ENCODE measurements at regions not wholly inside any gene's neighbourhood (a gene's known extent, or its start where the extent isn't known, plus 50 kb on each side); places are given as distances from the start of the nearest gene placed in this dataset.

DNA sequence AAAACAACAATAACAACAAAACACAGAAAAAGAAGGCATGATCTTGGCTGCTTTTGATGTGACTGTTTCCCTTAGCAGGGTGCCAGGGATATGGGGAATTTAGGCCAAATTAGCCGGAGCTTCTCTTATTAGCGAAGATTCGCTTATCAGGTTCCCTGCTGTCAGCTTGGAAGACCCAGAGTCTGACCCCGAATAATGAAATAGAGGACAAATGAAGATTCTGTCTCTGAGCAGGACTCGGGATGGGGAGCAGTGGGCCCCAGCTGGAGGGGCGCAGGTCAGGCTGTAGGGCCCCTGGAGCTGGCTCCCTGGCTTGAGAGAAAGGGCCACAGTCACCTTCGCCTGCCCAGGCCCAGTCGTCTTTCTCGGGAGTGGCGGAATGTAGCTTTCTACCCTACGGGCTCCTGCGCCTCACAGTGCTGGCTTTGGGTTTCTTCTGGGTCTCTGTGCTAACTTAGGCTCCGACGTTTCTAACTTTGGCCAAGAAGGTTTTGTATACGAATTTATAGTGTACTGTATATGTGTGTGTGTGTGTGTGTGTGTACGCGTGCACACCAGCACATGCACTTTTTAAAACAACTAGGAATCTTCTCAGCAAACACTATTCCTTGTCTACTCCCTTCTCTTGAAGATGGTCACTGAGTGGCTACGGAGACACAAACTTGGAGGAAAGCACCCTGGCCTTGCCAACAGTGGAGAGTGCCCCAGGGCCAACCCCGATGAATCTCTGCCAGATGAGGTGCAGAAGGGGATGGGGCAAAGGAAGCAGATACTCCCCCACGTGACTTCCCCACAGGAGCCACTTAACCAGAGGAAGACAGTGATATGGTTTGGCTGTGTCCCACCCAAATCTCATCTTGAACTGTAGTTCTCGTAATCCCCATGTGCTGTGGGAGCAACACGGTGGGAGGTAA, 195.6 kb upstream of the COPS8 start:
- DNase-seq: no peak

DNA sequence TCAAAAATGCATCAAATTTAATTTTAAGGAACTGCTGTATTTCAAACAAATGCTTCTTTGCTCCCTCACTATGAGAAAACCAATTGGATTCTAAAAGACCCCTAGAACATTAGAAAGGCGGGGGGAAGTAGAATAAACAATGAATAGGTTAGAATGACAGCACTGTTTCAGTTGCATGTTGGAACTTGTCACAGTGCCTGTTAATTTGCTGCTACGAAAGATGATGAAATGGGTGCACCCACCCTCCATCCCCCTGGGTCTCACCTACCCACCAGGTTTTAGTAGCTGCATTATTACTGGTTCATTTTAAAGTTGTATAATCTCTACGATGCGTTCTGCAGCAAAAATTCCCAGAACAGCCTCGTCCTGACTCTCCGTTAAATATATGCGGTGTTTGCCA, 193.0 kb upstream of the COPS8 start:
- no peak for DNase-seq

DNA sequence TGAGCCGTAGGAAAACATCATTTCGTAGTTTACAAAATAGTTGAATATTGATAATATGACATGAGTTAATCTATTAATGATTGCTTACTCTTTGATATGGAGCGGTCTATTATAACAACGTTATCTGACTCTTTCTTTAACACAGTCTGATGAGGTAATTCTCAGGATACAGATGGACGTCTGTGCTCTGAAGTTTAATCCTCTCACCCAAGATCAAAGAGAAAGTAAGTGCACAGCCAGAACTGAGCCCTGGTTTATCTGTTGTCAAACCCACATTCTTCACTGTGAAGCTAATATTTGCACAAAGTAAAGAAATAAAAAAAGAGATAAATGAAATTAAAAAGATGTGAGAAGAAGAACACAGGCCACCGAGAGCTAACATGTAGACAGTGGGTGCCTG, 190.9 kb upstream of the COPS8 start:
- no peak for DNase-seq

DNA sequence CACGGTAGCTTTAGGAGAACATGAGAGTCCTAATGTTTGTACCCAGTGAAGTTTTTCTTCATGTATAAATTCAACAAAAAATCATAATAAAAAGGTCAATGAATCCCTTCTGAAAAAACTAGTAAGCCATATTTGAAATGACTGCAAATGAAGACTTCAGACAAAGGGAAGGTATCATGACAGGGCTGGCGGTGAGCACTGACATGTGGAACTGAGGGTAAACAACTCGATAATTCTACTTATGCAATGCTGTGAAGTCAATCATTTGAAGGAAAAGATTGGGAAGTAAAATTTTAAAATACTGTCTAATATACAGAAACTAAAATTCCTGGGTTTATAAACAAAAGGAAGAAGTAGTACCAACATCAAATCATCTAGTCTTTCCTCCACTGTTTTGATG, 190.2 kb upstream of the COPS8 start:
- no peak for DNase-seq

DNA sequence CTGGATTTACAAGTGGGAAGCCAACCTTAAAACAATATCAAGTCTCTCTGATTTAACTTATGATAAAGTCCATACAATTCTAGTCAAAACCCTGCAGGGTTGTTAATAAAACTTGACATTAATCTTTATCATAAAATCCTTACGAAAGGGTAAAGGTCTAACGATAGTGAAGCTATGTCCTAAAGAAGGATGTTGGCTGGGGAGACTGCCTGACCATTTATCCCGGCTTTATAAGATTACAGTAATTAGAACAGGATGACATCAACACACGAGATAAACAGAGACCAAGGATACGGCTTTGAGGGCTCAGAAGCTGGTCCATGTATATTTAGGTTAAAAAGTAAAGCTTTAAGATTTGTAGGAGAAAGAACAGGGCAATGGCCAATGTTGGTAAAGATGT, 189.0 kb upstream of the COPS8 start:
- DNase-seq: no peak

DNA sequence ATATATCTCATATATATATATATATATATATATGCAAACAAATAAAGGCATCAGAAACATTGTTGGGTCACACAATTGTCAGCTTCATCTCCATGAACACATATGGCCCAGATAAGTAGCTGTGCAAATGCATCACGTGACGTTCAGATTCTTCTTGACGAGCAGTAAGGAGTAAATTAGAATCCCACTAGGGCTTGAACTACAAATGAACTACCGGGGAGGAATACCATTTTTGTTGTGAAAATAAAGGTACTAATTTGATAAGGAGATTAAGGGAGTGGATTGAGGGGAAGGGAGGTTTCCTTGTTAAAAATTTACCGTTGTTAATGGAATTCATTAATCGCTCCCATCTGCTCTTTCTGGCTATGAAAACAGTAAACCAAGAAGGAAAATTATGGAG, 186.5 kb upstream of the COPS8 start:
- no peak for DNase-seq

DNA sequence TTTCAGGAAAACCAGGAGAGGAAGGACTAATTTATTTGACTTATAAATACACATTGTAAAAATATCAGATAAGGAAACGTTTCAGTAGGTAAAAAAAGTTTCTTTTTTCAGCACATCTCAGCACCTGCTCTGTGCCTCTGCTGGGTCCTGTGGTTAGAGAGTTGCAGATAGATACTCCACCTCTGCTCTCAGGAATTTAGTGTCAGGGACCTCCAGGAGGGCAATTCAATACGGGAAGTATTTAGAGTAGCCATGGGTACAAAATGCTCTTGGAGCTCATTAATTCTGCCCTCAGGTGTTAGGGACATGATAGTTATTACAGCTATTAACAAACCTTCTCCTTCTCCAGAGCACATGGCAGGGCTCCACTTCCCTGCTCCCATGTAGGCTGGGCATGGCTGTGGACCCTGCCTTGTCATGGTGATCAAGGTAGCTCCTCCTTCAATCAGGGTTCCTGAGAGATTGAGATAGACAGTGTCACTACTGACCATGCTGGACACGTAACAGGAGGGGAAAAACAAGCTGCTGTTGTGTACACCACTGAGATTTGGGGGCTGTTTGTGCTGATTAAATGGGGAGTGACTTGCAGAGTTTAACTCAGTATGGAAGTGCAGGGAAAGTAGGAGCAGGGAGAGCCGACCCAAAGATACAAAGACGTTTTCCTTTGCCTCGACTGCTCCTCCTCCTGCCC, 185.6 kb upstream of the COPS8 start:
- no peak for DNase-seq

DNA sequence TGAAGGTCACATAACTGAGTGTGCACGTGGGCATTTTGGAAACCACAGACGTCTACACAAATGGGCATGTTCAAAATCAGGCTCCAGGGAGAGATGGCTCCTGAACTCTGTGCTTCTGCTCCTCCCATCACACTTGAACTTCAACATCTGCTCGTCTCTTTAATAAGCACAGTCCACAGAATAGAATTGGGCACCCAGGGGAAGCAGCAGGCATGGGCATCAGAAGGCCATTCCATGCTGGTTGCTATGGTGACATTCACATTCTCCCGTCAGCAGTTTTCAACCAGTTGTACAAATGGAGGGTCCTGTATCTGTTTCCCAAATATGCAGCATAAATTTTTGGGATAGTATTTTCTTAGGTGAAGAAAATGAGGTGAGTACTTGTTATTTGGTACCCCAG, 183.7 kb upstream of the COPS8 start:
- no peak for DNase-seq

DNA sequence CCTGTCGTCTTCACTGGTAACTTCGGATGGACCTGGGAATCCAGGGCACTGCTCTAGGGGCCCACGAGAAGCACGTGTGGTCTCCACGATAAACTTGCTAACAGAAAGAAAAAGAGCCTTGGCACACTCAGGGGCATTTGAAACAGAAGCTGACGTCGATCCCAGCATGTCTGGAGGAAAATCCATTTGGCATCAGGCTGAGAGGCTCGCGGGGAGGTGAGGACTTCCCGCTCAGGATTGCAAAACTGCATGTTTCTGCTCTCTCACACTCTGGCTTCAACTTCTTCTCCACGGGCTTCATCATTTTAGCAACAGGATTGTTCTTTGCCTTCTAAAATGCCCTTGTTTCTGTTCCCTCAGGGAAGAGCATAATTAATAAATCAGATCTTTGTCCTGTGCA, 181.7 kb upstream of the COPS8 start:
- no peak for DNase-seq

DNA sequence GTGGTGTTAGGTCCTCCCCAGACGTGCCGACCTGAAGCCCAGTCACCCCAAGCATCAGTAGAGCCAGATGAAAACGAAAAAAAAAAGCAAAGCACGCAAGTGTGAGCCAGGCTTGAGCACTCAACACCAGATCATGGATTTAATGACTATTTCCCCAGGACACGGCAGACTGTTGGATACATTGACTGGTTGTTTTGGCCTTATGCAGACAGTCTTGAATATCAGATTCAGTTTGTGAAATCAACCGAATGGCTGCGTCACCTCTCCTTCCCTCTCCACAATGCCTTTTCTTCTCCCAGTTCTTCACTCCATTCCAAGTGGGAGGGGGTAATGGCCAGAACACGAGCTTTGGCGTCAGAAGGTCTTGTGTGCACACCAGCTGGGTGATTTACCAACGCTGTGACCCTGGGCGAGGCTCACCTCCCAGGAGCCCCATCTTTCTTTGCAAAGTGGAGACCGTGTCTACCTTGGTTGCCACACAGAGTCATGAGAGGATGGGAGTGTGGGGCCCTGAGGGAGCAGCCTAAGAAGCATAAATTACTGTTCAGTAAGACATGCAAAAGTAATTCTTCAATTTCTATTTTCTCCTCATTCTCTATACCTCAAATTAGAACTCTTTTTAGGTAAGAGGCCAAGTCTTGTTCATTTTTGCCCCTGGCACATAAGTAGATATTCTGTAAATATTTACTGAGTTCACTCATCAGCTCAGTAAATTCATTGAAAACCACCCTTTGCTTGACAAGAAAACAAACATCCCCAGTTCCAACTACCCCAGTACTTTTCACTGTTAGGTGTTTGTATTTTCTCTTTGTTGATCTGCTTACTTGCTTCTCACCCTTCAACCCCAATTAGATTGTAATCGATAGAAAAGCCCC, 181.1 kb upstream of the COPS8 start:
- peak in 5 of 51 donors; percentile 18 to 44 (median 24) for DNase-seq

DNA sequence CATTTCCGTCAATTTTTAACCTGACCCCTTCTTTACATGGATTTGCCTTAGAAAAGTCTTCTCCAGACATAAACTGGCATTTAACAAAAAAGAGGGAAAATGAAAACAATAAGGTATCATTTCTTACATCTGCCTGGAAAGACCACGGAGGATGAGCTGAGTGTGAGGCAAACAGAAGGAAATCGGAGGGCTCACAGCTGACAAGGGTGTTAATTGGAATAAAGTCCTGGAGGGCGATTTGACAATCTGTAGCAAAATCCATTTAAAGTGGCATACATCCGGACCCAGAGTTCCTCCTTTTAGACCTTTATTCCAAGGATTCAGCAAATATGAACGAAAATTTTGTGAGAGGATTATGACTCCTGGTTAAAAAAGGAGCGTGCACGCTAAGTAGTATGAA, 179.7 kb upstream of the COPS8 start:
- DNase-seq: no peak

DNA sequence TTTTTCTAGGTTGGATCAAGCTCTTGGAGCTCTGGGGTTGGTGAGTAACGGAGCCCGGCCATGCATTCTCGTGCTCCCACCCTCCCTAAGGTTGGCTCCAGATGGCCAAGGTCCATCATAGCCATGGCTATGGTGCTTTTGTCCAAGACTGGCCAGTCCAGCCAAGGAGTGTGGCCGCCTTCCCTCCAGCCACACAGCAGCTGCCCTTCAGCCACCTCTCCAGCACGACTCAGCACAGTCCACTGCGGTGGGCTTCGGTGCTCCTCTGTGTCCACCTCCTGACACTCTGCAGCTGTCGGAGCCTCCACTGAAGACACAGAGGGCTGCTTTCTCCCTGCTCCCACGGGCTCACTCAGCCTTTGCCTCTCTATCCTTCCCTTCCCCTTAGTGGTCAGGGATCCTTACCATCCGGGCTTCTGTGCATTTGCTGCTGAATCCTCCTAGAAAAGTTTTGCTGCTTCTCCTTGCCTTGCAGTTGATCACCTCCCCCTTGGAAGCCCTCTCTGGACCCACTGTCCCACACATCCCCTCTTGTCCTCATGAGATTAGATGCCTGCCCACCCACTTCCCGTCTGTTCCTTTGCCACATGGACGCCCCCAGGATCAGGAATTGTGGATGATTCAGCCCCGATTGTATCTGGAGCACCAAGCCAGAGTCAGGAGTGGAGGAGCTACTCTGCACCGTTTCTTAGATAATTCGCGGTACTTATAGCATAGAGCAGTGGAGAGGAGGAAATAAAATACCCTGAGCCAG, 177.1 kb upstream of the COPS8 start:
- peak in 1 of 51 donors; percentile 33 for DNase-seq

DNA sequence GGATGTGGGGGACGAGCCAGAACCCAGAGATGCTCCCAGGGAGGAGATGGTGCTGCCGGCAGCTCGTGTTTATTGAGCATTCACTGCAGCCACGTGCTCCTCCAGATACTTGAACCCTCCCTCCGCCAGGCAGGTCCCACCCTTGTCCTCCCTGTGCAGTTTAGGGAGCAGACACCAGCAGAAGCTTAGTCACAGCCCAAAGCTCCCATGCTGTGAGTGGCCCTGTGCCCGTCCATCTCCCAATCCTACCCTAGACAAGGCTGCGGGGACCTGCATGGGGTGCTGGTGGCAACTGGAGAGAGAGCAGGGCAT, 176.5 kb upstream of the COPS8 start:
- DNase-seq: no peak

DNA sequence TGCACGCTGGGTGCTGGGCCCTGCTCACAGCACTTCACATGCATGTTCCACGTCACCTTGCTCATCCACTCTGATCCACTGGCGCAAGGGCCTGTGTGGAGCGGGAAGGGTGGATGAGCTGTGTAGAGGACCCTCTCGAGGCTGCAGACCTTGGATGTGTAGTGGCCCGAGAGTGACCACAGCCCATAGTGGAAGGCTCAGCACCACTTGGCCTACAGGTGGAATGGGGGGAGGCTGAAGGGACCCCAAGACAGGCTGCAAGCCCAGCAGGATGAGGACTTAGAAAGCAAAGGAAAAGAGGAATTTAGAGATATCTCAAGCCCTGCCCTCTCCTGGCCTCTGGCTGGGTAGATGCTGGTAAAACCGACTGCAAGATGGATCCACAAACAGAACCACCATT, 175.9 kb upstream of the COPS8 start:
- DNase-seq: no peak

DNA sequence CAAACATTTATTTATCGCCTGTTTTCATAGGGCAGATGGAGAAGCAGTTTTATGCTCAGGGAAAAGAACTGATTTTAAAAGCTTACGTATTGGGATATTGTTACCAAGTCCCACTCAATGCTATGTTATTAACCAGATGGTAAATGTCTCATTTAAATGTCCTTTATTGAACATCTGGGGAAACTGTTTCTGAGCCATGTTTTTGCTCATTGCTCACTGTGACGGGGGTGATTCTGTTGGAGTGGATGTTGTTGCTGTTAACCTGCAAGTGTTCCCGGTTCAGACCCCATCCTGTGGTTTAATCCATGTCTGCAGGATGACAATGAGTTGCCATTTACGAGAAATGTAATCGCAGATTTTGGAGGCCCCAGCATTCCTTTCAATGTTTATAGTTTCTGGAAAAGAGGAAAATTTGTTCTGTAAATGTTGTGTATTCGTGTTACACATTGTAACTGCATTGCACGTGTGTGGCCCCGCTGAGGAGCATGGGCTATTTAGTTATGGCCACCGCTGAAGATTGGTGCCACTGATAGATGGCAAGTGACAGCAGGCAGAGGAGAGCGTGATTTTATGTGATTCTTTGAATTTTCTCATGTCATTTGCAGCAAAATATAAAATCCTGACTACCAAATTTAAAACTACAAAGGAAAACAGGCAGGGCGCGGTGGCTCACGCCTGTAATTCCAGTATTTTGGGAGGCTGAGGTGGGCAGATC, 174.8 kb upstream of the COPS8 start:
- DNase-seq: no peak

DNA sequence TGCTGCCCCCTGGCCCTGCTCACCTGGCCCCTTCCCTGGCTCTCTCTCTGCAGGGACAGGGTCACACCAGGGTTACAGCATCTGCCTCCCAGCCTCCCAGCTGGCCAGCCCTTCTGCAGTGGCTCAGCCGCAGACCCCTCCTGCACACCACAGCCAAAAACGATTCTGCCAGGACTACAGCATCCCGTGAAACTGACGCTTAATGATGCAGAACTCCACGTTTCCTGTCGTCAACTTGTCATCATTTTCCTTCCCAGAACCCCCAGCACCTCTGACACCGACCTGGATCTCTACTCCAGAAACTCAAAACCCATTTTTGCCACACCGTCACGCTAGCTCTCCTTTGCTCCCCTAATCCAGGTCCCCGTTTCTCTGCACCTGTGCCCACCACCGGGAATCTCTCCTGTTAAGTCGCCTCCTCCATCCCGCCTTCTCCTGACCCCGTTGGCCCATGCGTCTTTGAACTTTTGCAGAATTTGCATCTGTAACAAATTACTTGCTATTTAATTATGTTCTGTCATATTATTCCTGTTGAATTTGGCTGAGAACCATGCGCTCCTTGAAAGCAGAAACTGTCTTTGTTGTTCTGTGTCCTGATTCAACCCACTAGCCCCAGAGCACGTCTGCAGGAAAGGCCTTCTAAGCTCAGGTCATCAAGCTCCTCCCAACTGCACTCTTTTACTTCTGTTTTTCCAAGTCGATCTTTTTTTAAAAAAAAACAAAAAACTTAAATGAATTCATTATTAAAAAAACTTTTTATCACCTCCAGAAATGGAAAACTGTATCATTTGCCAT, 173.2 kb upstream of the COPS8 start:
- DNase-seq: no peak

DNA sequence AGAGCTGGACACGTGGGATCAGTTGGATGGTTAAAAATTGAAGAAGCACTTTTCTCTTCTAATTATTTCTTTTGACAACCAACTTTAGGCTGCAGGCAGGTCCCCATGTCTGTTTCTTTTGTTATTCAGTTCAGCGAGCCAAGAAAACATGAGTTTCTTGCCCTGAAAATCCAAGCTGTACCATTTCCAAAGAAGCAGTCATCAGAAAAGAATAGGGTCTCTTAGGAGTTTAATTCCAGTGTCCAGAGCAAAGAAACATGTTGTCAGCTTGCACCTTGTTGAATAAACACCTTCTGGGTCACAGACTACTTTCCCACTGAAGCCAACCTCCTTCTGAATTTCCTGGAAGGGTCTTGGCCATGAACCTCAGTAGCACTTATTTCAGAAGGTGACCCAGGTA, 170.5 kb upstream of the COPS8 start:
- no peak for DNase-seq

DNA sequence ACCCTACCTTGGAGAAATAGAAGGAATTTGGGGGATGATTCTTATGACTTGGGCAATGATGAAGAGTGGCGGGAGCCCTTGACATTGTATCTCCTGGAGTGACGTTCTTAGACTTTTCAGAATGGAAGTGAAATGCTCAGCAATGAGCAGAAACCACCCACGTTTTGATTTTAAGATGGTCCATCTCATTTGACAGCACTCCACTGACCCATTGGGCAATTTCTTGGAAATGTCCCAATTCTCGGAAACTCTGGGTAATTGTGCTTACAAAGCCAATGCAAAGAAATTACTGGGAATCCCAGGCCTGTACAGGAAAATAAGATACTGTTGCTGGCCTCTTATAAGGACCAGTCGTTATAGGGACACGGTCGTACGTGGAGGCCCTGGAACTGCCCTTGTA, 170.0 kb upstream of the COPS8 start:
- DNase-seq: no peak

DNA sequence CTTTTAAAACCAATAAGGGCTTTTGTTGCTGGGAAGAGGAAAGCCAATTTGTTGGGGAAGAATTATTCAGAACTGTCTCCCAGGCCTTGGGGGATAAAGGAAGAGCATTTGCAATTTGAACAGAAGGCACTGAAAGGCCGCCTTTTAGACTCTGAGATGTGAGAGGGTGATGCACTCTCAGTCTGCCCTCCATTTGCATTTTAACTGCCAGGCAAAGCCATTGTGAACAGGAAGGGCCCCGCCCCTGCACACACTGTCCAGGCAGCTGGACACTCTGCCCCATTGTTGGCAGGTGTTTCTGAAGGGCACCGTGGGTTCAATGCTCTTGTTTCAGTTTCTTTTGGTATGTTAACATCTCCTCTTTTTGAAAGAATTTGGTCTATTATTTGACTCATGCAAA, 169.5 kb upstream of the COPS8 start:
- peak in 13 of 51 donors; percentile 6 to 51 (median 17) for DNase-seq

DNA sequence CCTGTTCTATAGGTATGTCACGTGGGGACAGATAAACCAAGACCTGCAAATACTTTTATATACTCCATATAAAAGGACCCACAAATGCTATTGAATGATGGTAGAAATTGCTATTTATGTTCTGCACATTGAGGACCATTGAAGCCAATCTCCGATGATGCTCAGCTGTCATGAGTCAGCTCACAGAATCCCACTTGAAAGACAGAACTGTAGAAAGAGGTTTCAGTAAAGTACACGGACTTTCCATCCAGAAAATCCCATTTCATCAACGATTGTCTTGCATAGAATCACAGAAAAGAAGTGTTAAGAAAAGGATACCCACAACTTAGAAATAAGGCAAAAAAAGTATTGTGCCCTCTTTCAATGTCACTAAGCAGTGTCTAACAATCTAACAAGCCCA, 169.0 kb upstream of the COPS8 start:
- no peak for DNase-seq

Data from hypothalamus (tissue), 51 donors.